IgD-negative memory B cell (primary cell): ENCODE measurements at regions not wholly inside any gene's neighbourhood (a gene's known extent, or its start where the extent isn't known, plus 50 kb on each side); places are given as distances from the start of the nearest gene placed in this dataset.
"Not testable (repeated sequence)": the region's sequence is repeated elsewhere in the genome, so short reads cannot be mapped to it uniquely, and the experiment has no call there.

Experiments
- H3K27ac Mint-ChIP-seq, 3 donors: one replicate each; pipeline ENCODE4 v1.8.0; 2020 to 2022; ENCODE audit warnings: mild to moderate bottlenecking in 3 of 3, mixed read lengths in 3 of 3, moderate library complexity in 1 of 3
- H3K27me3 Mint-ChIP-seq: one replicate; pipeline ENCODE4 v1.8.0; 2021; ENCODE audit warnings: mixed read lengths
- H3K36me3 Mint-ChIP-seq: one replicate; pipeline ENCODE4 v1.8.0; 2020; ENCODE audit warnings: mild to moderate bottlenecking, mixed read lengths
- H3K4me1 Mint-ChIP-seq, 3 donors: one replicate each; pipeline ENCODE4 v1.8.0; 2020 to 2022; ENCODE audit warnings: mixed read lengths in 3 of 3, mild to moderate bottlenecking in 1 of 3
- H3K4me3 Mint-ChIP-seq, 4 donors: one replicate each; pipeline ENCODE4 v1.8.0; 2020 to 2022; ENCODE audit warnings: mild to moderate bottlenecking in 4 of 4, mixed read lengths in 4 of 4, moderate library complexity in 3 of 4
- H3K9me3 Mint-ChIP-seq, 3 donors: one replicate each; pipeline ENCODE4 v1.8.0; 2020 to 2021; ENCODE audit warnings: mixed read lengths in 3 of 3, mild to moderate bottlenecking in 1 of 3

GRCh38 chr17:20702692-20703091 lies 123.2 kb downstream of the CDRT15L2 start:
- Mint-ChIP-seq H3K4me1 (peaks cover 7 to 22% (median 18%) of the 10 kb centered on the region in 3 donors), H3K36me3 (peaks cover 2% of the 10 kb centered on the region), H3K9me3 (peaks cover 0 to 4% (median 1%) of the 10 kb centered on the region in 3 donors), H3K27me3 (peaks cover 3% of the 10 kb centered on the region), H3K27ac (no peak overlapping the region), H3K4me3 (no peak overlapping the region)

GRCh38 chr17:20703781-20704180 lies 124.3 kb downstream of the CDRT15L2 start:
- peaks cover 0 to 4% (median 0%) of the 10 kb centered on the region in 3 donors for H3K9me3 Mint-ChIP-seq
- peaks cover 3% of the 10 kb centered on the region for H3K27me3 Mint-ChIP-seq
- peaks cover 2% of the 10 kb centered on the region for H3K36me3 Mint-ChIP-seq
- no peak overlapping the region for H3K4me3 Mint-ChIP-seq
- peaks cover 5 to 18% (median 14%) of the 10 kb centered on the region in 3 donors for H3K4me1 Mint-ChIP-seq
- H3K27ac Mint-ChIP-seq, result no peak overlapping the region

- not testable (repeated sequence) for H3K27me3 Mint-ChIP-seq, H3K9me3 Mint-ChIP-seq, H3K27ac Mint-ChIP-seq, H3K4me3 Mint-ChIP-seq, H3K36me3 Mint-ChIP-seq
- H3K4me1 Mint-ChIP-seq, result peaks cover 1 to 14% (median 7%) of the 10 kb centered on the region in 3 donors
Measured at GRCh38 chr17:20705186-20705585, 125.7 kb downstream of the CDRT15L2 start.

- peaks cover 1 to 16% (median 7%) of the 10 kb centered on the region in 3 donors for H3K4me1 Mint-ChIP-seq
- no peak overlapping the region for H3K27ac Mint-ChIP-seq
- H3K27me3 Mint-ChIP-seq, result peaks cover 6% of the 10 kb centered on the region
- H3K4me3 Mint-ChIP-seq, result no peak overlapping the region
- peaks cover 2% of the 10 kb centered on the region for H3K36me3 Mint-ChIP-seq
- H3K9me3 Mint-ChIP-seq, result peaks cover 0 to 4% (median 0%) of the 10 kb centered on the region in 3 donors
Measured at GRCh38 chr17:20706751-20707373, 127.3 kb downstream of the CDRT15L2 start.

- not testable (repeated sequence) for H3K36me3 Mint-ChIP-seq, H3K9me3 Mint-ChIP-seq, H3K4me3 Mint-ChIP-seq, H3K27me3 Mint-ChIP-seq, H3K27ac Mint-ChIP-seq
- H3K4me1 Mint-ChIP-seq, result peaks cover 1 to 12% (median 3%) of the 10 kb centered on the region in 3 donors
Measured at GRCh38 chr17:20708821-20709220, 129.3 kb downstream of the CDRT15L2 start.

- H3K9me3 Mint-ChIP-seq, H3K4me1 Mint-ChIP-seq, H3K36me3 Mint-ChIP-seq, H3K4me3 Mint-ChIP-seq, H3K27ac Mint-ChIP-seq, H3K27me3 Mint-ChIP-seq: not testable (repeated sequence)
Measured at GRCh38 chr17:20716481-20716880, 137.0 kb downstream of the CDRT15L2 start.

GRCh38 chr17:20721171-20721570 lies 141.6 kb downstream of the CDRT15L2 start:
- Mint-ChIP-seq H3K27ac (no peak overlapping the region), H3K27me3 (no peaks in the 10 kb centered on the region), H3K4me3 (peak overlapping the region in 1 of 4 donors; percentile 3), H3K36me3 (no peaks in the 10 kb centered on the region), H3K4me1 (peaks cover 4 to 17% (median 9%) of the 10 kb centered on the region in 3 donors), H3K9me3 (peaks cover 0 to 5% (median 2%) of the 10 kb centered on the region in 3 donors)

- H3K27ac Mint-ChIP-seq, H3K9me3 Mint-ChIP-seq, H3K36me3 Mint-ChIP-seq, H3K27me3 Mint-ChIP-seq, H3K4me3 Mint-ChIP-seq: not testable (repeated sequence)
- peaks cover 4 to 25% (median 16%) of the 10 kb centered on the region in 3 donors for H3K4me1 Mint-ChIP-seq
Measured at GRCh38 chr17:20724391-20724790, 144.9 kb downstream of the CDRT15L2 start.

GRCh38 chr17:20727201-20727600 lies 147.7 kb downstream of the CDRT15L2 start:
- H3K9me3 Mint-ChIP-seq, H3K4me3 Mint-ChIP-seq, H3K27me3 Mint-ChIP-seq, H3K27ac Mint-ChIP-seq, H3K36me3 Mint-ChIP-seq: not testable (repeated sequence)
- H3K4me1 Mint-ChIP-seq, result peaks cover 4 to 25% (median 16%) of the 10 kb centered on the region in 3 donors

- H3K4me3 Mint-ChIP-seq, result no peak overlapping the region
- H3K9me3 Mint-ChIP-seq, result no peaks in the 10 kb centered on the region
- H3K36me3 Mint-ChIP-seq, result no peaks in the 10 kb centered on the region
- no peak overlapping the region for H3K27ac Mint-ChIP-seq
- no peaks in the 10 kb centered on the region for H3K27me3 Mint-ChIP-seq
- H3K4me1 Mint-ChIP-seq, result peaks cover 4 to 25% (median 16%) of the 10 kb centered on the region in 3 donors
Measured at GRCh38 chr17:20728181-20728580, 148.7 kb downstream of the CDRT15L2 start.

- H3K9me3 Mint-ChIP-seq, H3K27ac Mint-ChIP-seq, H3K27me3 Mint-ChIP-seq, H3K4me1 Mint-ChIP-seq, H3K36me3 Mint-ChIP-seq, H3K4me3 Mint-ChIP-seq: not testable (repeated sequence)
Measured at GRCh38 chr17:20731131-20731530, 151.6 kb downstream of the CDRT15L2 start.

GRCh38 chr17:20733923-20734322 lies 154.4 kb downstream of the CDRT15L2 start:
- Mint-ChIP-seq H3K27me3 (peaks cover 12% of the 10 kb centered on the region), H3K4me3 (no peak overlapping the region)

GRCh38 chr17:20735796-20736195 lies 156.3 kb downstream of the CDRT15L2 start:
- no peaks in the 10 kb centered on the region for H3K9me3 Mint-ChIP-seq
- peaks cover 12% of the 10 kb centered on the region for H3K27me3 Mint-ChIP-seq
- H3K4me1 Mint-ChIP-seq, result peaks cover 4 to 8% (median 6%) of the 10 kb centered on the region in 3 donors
- H3K36me3 Mint-ChIP-seq, result no peaks in the 10 kb centered on the region
- H3K4me3 Mint-ChIP-seq, result no peak overlapping the region
- no peak overlapping the region for H3K27ac Mint-ChIP-seq

More at GRCh38 chr17:20733923-20734322, 154.4 kb downstream of the CDRT15L2 start:
- H3K4me1 Mint-ChIP-seq, result peaks cover 4 to 8% (median 6%) of the 10 kb centered on the region in 3 donors
- H3K9me3 Mint-ChIP-seq, result no peaks in the 10 kb centered on the region
- H3K36me3 Mint-ChIP-seq, result no peaks in the 10 kb centered on the region
- H3K27ac Mint-ChIP-seq, result no peak overlapping the region

GRCh38 chr17:20737636-20738035 lies 158.1 kb downstream of the CDRT15L2 start:
- H3K36me3 Mint-ChIP-seq, H3K9me3 Mint-ChIP-seq, H3K4me1 Mint-ChIP-seq, H3K27ac Mint-ChIP-seq, H3K4me3 Mint-ChIP-seq: not testable (repeated sequence)
- H3K27me3 Mint-ChIP-seq, result peaks cover 14% of the 10 kb centered on the region

GRCh38 chr17:20771104-20771503 lies 191.6 kb downstream of the CDRT15L2 start:
- peaks cover 0 to 3% (median 0%) of the 10 kb centered on the region in 3 donors for H3K9me3 Mint-ChIP-seq
- H3K27me3 Mint-ChIP-seq, result peaks cover 2% of the 10 kb centered on the region
- no peak overlapping the region for H3K27ac Mint-ChIP-seq
- no peak overlapping the region for H3K4me3 Mint-ChIP-seq
- no peaks in the 10 kb centered on the region for H3K36me3 Mint-ChIP-seq
- H3K4me1 Mint-ChIP-seq, result peaks cover 4 to 9% (median 6%) of the 10 kb centered on the region in 3 donors

GRCh38 chr17:20774472-20775135 lies 195.1 kb downstream of the CDRT15L2 start:
- Mint-ChIP-seq H3K27me3 (no peaks in the 10 kb centered on the region), H3K4me1 (peaks cover 3 to 10% (median 7%) of the 10 kb centered on the region in 3 donors), H3K9me3 (peaks cover 1 to 12% (median 5%) of the 10 kb centered on the region in 3 donors), H3K4me3 (no peak overlapping the region), H3K27ac (no peak overlapping the region), H3K36me3 (peaks cover 1% of the 10 kb centered on the region)
